ENCODE measurements at regions not wholly inside any gene's neighbourhood (a gene's known extent, or its start where the extent isn't known, plus 50 kb on each side); places are given as distances from the start of the nearest gene placed in this dataset.

GRCh38 chr7:46173476-46174195 lies 252.6 kb upstream of the IGFBP3 start:
- DNase-seq (ENCODE audit: low read depth in 4 of 4, low spot score in 3 of 4), result peak in 2 of 4 donors; percentile 35 to 43

- no peak for DNase-seq (ENCODE audit: low read depth in 4 of 4, low spot score in 3 of 4)
These were observed 249.7 kb upstream of the IGFBP3 start for GRCh38 chr7:46170792-46171191.

DNA sequence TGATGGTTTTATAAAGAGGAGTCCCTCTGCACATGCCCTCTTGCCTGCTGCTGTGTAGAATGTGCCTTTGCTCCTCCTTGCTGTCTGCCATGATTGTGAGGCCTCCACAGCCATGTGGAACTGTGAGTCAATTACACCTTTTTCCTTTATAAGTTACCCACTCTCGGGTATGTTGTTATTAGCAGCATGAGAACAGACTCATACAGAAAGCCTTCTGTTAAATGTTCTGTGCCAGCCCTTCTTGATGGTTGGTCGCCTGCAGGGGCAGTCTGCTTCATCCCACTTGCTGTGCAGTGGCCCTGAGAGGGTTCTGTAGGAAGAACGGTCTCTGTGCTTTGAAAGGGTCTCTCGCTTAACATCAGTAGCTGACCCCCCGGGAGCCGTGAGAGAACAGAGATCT lies 248.9 kb upstream of the IGFBP3 start:
- no peak for DNase-seq (ENCODE audit: low read depth in 4 of 4, low spot score in 3 of 4)

- DNase-seq (ENCODE audit: low read depth in 4 of 4, low spot score in 3 of 4), result no peak
These were observed 248.3 kb upstream of the IGFBP3 start for GRCh38 chr7:46169384-46169755.

GRCh38 chr7:46168671-46169383 lies 247.8 kb upstream of the IGFBP3 start:
- no peak for DNase-seq (ENCODE audit: low read depth in 4 of 4, low spot score in 3 of 4)

DNA sequence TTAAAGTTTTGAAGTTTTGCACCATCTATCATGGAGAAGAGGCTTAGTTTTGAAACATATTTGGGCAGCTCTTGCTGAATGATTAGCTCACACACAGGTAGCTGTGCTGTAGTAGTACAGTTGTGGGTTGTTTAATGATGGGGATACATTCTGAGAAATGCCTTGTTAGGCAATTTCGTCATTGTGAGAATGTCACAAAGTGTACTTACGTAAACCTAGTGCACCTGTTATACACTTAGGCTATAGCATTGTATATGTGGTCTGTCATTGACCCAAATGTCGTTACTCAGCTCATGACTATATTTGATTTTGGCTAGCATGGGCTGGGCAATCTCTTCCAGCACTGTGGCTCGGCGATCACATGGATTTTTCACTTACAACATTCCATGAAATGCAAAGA lies 247.2 kb upstream of the IGFBP3 start:
- DNase-seq (ENCODE audit: low read depth in 4 of 4, low spot score in 3 of 4), result no peak

DNA sequence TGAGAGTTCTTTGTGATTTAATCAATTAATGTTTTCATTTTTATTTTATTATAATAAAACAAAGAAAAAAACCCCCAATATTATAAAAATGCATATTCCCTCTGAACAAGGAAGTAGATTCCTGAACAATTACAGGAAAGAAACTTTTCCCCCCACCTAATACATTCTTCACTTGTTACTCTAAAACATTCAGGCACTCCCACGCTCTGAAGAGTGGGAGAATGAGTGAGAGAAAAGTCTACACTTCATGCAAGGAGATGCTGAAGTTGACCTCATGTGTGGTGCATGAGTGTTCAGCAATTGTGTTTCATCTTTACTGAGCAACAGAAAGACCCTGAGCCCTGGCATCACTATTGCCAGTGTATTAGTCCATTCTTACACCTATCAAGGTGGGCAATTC lies 244.2 kb upstream of the IGFBP3 start:
- no peak for DNase-seq (ENCODE audit: low read depth in 4 of 4, low spot score in 3 of 4)

- DNase-seq (ENCODE audit: low read depth in 4 of 4, low spot score in 3 of 4), result no peak
These were observed 243.6 kb upstream of the IGFBP3 start for GRCh38 chr7:46164629-46165028.

- DNase-seq (ENCODE audit: low read depth in 4 of 4, low spot score in 3 of 4), result no peak
These were observed 242.2 kb upstream of the IGFBP3 start for GRCh38 chr7:46163246-46163645.

GRCh38 chr7:46162609-46163008 lies 241.5 kb upstream of the IGFBP3 start:
- DNase-seq (ENCODE audit: low read depth in 4 of 4, low spot score in 3 of 4), result no peak

GRCh38 chr7:46160861-46161260 lies 239.8 kb upstream of the IGFBP3 start:
- no peak for DNase-seq (ENCODE audit: low read depth in 4 of 4, low spot score in 3 of 4)

DNA sequence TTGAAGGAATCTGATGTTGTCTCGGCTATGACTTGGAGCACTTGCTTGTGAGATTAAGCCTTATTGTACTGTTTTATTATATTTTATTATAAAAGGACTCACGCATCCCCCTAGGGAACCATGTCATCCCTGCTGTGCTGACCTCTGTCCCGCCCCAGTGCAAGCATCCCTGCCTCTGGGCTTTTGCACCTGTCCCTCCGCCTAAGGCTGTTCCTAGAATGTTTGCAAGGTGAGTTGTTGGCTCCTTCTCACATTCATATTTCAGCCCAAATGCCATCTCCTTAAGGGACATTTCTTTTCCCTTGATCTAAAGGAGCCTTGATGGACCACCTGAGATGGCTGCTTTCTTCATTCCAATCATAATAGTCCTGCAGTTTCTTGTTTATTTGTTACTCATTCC lies 236.9 kb upstream of the IGFBP3 start:
- no peak for DNase-seq (ENCODE audit: low read depth in 4 of 4, low spot score in 3 of 4)

- no peak for DNase-seq (ENCODE audit: low read depth in 4 of 4, low spot score in 3 of 4)
These were observed 236.3 kb upstream of the IGFBP3 start for GRCh38 chr7:46157404-46157803.

- DNase-seq (ENCODE audit: low read depth in 4 of 4, low spot score in 3 of 4), result no peak
These were observed 235.8 kb upstream of the IGFBP3 start for GRCh38 chr7:46156853-46157252.

GRCh38 chr7:46156086-46156485 lies 235.0 kb upstream of the IGFBP3 start:
- DNase-seq (ENCODE audit: low read depth in 4 of 4, low spot score in 3 of 4), result no peak

GRCh38 chr7:46155367-46155766 lies 234.3 kb upstream of the IGFBP3 start:
- no peak for DNase-seq (ENCODE audit: low read depth in 4 of 4, low spot score in 3 of 4)

DNA sequence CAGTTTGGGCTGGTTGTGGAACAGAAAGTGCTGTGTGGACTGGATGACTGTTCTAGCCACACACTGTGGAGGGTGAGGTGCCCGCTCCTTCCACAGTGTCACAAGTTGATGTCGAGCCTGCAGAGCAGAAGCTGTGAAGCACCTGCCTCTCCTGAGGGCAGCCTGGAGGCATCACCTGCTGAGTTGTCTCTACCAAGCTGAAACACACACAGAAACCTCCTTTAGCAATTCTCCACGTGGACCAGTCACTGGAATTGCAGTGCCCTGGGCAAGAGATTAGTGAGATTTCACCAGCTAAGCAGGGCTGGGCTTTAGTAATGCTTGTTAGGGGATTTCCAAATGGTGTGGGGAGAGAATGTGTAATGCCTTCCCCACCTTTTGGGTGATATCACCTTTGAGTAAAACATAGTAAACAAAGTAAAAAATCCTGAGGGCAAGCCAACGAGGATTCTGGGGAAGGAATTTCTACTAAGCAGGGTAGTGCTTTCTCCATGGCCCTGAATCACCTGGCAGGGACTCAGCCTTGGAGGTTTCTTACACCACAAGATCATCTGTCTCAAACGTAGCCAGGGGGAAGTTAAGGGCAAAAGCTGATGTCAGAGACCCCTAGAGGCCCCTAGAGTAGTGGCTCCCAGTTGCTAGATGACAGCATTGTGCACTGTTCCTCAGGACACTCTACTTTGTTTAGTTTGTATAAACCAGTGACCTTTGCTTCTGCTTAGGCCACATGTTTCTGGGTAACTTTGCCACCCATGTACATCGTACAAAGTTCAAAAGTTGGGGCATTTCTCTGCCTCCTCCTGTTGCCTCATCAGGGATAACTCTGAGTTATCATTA lies 233.1 kb upstream of the IGFBP3 start:
- no peak for DNase-seq (ENCODE audit: low read depth in 4 of 4, low spot score in 3 of 4)

GRCh38 chr7:46153583-46153950 lies 232.5 kb upstream of the IGFBP3 start:
- DNase-seq (ENCODE audit: low read depth in 4 of 4, low spot score in 3 of 4), result no peak

GRCh38 chr7:46152696-46153095 lies 231.6 kb upstream of the IGFBP3 start:
- no peak for DNase-seq (ENCODE audit: low read depth in 4 of 4, low spot score in 3 of 4)

DNA sequence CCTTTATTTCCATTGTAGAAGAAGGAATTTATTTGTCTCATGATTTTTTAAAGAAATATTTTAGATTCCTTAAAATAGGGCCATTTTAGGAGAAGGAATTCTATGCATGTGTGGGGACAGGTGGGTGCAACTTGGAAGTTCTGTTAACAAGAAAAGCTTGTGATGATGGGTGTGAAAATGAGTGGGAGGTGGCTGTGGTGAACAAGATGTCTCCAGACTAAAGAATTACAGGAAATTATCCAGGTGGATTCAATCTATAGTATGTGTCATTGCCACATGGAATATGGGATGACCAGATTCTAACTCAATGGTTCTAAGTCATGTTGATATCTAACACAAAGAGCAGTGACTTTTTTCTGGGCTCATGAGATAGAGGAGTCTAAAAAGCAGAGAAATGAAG lies 229.6 kb upstream of the IGFBP3 start:
- DNase-seq (ENCODE audit: low read depth in 4 of 4, low spot score in 3 of 4), result no peak

DNA sequence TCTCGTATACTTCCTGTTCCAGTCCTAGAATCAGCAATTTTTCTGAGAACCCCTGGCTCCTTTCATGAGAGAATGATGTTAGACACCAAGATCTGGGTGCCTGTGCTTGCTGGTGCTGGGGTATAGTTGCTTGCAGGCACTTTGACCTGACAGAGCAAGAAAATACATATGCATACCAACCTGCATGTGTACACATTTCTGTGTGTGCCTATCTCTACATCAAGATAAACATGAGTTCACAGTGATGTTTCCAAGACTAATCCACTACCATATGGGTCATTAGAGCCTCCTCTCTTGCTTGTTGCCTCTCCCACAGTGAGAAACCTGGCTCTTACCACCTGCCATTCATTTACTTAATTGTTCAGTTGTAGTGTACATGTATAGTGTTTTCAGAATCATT lies 229.1 kb upstream of the IGFBP3 start:
- no peak for DNase-seq (ENCODE audit: low read depth in 4 of 4, low spot score in 3 of 4)

GRCh38 chr7:46147871-46148270 lies 226.8 kb upstream of the IGFBP3 start:
- DNase-seq (ENCODE audit: low read depth in 4 of 4, low spot score in 3 of 4), result no peak

All from right renal pelvis (tissue), 4 donors.